Fibroblast of villous mesenchyme (primary cell): ENCODE measurements at regions not wholly inside any gene's neighbourhood (a gene's known extent, or its start where the extent isn't known, plus 50 kb on each side); places are given as distances from the start of the nearest gene placed in this dataset.
A peak's percentile ranks its signal among the peaks of the same experiment; 100 is the strongest.

Experiments used
- DNase-seq: peaks from one replicate; pipeline ENCODE4 v3.0.0-alpha.2; 2010; ENCODE audit warnings: low read depth
- H3K4me3 ChIP-seq: 2 replicates; pipeline ENCODE4 v1.5.1; 2011; ENCODE audit warnings: low read depth, mild to moderate bottlenecking, low read length
- CTCF ChIP-seq: IDR thresholded peaks from 2 replicates; pipeline ENCODE4 v1.5.1; 2012; ENCODE audit warnings: low read depth, mild to moderate bottlenecking, low read length; ENCODE audit not compliant: insufficient read depth

DNA sequence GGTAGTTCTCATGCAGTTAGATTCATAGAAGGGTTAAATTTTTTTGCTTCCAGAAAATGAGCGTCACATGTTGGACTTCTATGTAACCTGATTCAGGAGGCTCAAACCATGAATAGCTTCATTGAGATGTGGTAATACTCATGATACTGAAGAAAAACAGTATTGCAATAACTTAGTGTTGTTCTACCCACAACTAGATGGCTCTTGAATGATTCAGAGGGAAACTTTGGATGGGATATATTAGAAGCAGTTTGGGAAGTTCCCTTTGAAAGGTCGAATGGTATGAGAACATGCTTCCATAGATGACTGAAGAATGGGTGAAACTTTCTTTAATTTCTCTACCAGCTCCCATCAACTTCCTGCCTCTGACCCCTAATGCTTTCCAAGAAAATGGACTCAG is 211.7 kb upstream of the PTGFR start:
- peak; percentile 61 for DNase-seq
- H3K4me3 ChIP-seq = no peak overlapping the region
- TF ChIP-seq CTCF = no peak

- DNase-seq = no peak
- no peak for TF ChIP-seq CTCF
- H3K4me3 ChIP-seq = no peak overlapping the region
Observed at GRCh38 chr1:78280626-78281025, 210.1 kb upstream of the PTGFR start.

DNA sequence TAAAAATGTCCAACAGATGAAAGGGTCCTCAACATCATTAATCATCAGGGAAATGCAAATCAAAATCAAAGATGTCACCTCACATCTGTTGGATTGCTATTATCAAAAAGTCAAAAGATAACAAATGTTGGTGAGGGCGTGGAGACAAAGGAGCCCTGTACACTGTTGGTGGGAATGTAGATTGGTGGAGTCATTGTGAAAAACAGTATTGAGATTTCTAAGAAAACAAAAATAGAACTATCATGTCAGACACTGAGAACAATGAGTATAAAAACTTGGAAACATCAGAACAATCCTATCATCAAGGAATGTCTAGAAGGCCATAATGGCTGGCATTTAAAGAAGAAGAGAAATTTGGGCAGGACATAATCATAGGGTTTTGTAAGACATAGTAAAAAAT is 209.2 kb upstream of the PTGFR start:
- TF ChIP-seq CTCF = no peak
- no peak for DNase-seq
- H3K4me3 ChIP-seq = no peak overlapping the region

- DNase-seq = no peak
- H3K4me3 ChIP-seq = no peak overlapping the region
- TF ChIP-seq CTCF = no peak
Observed at GRCh38 chr1:78283691-78284090, 207.1 kb upstream of the PTGFR start.

DNA sequence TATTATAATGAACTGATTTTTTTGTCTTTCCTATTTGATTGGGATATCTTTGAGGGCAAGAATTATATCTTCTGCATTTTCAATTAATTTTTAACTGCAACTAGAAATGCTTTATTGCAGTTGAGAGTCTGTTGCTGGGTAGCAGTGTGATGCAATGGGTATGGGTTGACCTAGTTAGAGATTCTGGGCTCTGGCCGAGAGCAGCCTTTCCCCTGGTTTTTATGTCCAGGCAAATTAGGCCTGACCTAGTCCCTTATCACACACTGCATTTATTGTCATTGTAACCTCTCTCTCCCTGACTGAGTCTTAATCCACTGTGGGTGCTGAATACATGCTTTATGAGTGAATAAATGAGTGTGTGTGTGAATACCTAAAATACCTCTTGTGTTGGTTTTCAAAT is 206.4 kb upstream of the PTGFR start:
- no peak overlapping the region for H3K4me3 ChIP-seq
- peak; percentile 33 for DNase-seq
- TF ChIP-seq CTCF = no peak

DNA sequence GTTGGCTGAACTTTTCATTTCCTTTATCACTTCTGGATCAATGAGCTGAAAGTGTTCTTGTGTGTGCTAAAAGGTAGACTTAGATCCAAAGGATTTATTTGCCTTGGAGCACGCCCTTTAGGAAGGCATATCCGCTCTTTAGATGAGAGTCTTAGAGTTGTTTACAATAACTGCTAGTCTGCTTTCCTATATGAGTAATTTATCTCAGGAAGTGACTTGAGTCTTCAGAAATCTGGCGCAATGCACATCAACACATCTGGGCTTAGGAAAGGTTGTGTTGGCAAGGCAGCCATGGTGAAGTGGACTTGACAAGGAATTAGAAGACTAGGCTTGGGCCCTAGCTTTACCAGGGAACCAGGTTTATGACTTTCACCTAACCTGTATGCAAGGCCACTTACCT is 204.1 kb upstream of the PTGFR start:
- no peak overlapping the region for H3K4me3 ChIP-seq
- TF ChIP-seq CTCF = no peak
- peak; percentile 87 for DNase-seq

- DNase-seq = no peak
- H3K4me3 ChIP-seq = no peak overlapping the region
- no peak for TF ChIP-seq CTCF
Observed at GRCh38 chr1:78289603-78290002, 201.2 kb upstream of the PTGFR start.
